NT2/D1 (cell line): ENCODE measurements at regions not wholly inside any gene's neighbourhood (a gene's known extent, or its start where the extent isn't known, plus 50 kb on each side); places are given as distances from the start of the nearest gene placed in this dataset.

ENCODE experiments used
- DNase-seq: peaks from one replicate; pipeline ENCODE4 v3.0.0-alpha.2; 2011; ENCODE audit warnings: low read depth, low spot score
- H3K27me3 ChIP-seq: 2 replicates; pipeline ENCODE4 v1.6.0; 2011; ENCODE audit warnings: mild to moderate bottlenecking; ENCODE audit not compliant: insufficient read length, insufficient read depth
- H3K36me3 ChIP-seq: 2 replicates; pipeline ENCODE4 v1.6.1; 2011; ENCODE audit warnings: mild to moderate bottlenecking, low read length, mixed read lengths; ENCODE audit not compliant: insufficient read depth, insufficient read length
- H3K4me1 ChIP-seq: 2 replicates; pipeline ENCODE4 v1.5.1; 2011; ENCODE audit not compliant: insufficient read depth, insufficient read length
- H3K4me3 ChIP-seq: 2 replicates; pipeline ENCODE4 v1.5.1; 2011; ENCODE audit warnings: low read depth; ENCODE audit not compliant: insufficient read length
- H3K9ac ChIP-seq: 2 replicates; pipeline ENCODE4 v1.6.0; 2011; ENCODE audit warnings: low read depth; ENCODE audit not compliant: insufficient read length
- H3K9me3 ChIP-seq: 2 replicates; pipeline ENCODE4 v1.5.1; 2011; ENCODE audit warnings: mild to moderate bottlenecking, low read length; ENCODE audit not compliant: insufficient read depth
- SUZ12 ChIP-seq: IDR thresholded peaks from 2 replicates; pipeline ENCODE4 v1.6.1; 2011; ENCODE audit not compliant: insufficient read length, insufficient read depth; ENCODE audit errors: extremely low read depth
- YY1 ChIP-seq: IDR thresholded peaks from 2 replicates; pipeline ENCODE4 v1.6.1; 2011; ENCODE audit not compliant: insufficient read length, insufficient read depth
- ZNF274 ChIP-seq: IDR thresholded peaks from 2 replicates; pipeline ENCODE4 v1.6.1; 2011; ENCODE audit warnings: mild to moderate bottlenecking, low read depth, low read length

- no peaks in the 10 kb centered on the region for H3K4me1 ChIP-seq
- no peak overlapping the region for H3K4me3 ChIP-seq
- no peaks in the 10 kb centered on the region for H3K9me3 ChIP-seq
- no peaks in the 10 kb centered on the region for H3K36me3 ChIP-seq
- TF ChIP-seq ZNF274: no peak
- H3K9ac ChIP-seq: no peak overlapping the region
- DNase-seq: no peak
- H3K27me3 ChIP-seq: no peaks in the 10 kb centered on the region
These were observed 186.0 kb upstream of the ADRA1B start for GRCh38 chr5:159730285-159730684.

- Histone ChIP-seq H3K4me1 (no peaks in the 10 kb centered on the region), H3K27me3 (no peaks in the 10 kb centered on the region), H3K36me3 (no peaks in the 10 kb centered on the region), H3K9ac (no peak overlapping the region), H3K9me3 (no peaks in the 10 kb centered on the region), H3K4me3 (no peak overlapping the region)
- TF ChIP-seq YY1: no peak
- TF ChIP-seq SUZ12: no peak
- TF ChIP-seq ZNF274: no peak
- no peak for DNase-seq
These were observed 184.1 kb upstream of the ADRA1B start for GRCh38 chr5:159732220-159732619.

- H3K9me3 ChIP-seq: no peaks in the 10 kb centered on the region
- no peak for DNase-seq
- H3K4me3 ChIP-seq: no peak overlapping the region
- TF ChIP-seq ZNF274: no peak
- no peak for TF ChIP-seq SUZ12
- TF ChIP-seq YY1: no peak
- no peaks in the 10 kb centered on the region for H3K27me3 ChIP-seq
- no peak overlapping the region for H3K9ac ChIP-seq
- no peaks in the 10 kb centered on the region for H3K4me1 ChIP-seq
- H3K36me3 ChIP-seq: no peaks in the 10 kb centered on the region
These were observed 181.9 kb upstream of the ADRA1B start for GRCh38 chr5:159734366-159734765.

GRCh38 chr5:159735036-159735435 is 181.2 kb upstream of the ADRA1B start:
- TF ChIP-seq YY1: no peak
- no peak for TF ChIP-seq SUZ12
- TF ChIP-seq ZNF274: no peak

GRCh38 chr5:159735749-159736660 is 180.3 kb upstream of the ADRA1B start:
- Histone ChIP-seq H3K4me3 (no peak overlapping the region), H3K27me3 (no peaks in the 10 kb centered on the region), H3K36me3 (no peaks in the 10 kb centered on the region), H3K9me3 (no peaks in the 10 kb centered on the region), H3K4me1 (no peaks in the 10 kb centered on the region), H3K9ac (no peak overlapping the region)
- no peak for DNase-seq
- TF ChIP-seq SUZ12 (no peak), ZNF274 (no peak), YY1 (no peak)

More at GRCh38 chr5:159735036-159735435, 181.2 kb upstream of the ADRA1B start:
- H3K4me3 ChIP-seq: no peak overlapping the region
- no peaks in the 10 kb centered on the region for H3K27me3 ChIP-seq
- H3K36me3 ChIP-seq: no peaks in the 10 kb centered on the region
- no peaks in the 10 kb centered on the region for H3K9me3 ChIP-seq
- DNase-seq: no peak
- no peak overlapping the region for H3K9ac ChIP-seq
- no peaks in the 10 kb centered on the region for H3K4me1 ChIP-seq

- H3K4me3 ChIP-seq: no peak overlapping the region
- no peaks in the 10 kb centered on the region for H3K9me3 ChIP-seq
- no peak overlapping the region for H3K9ac ChIP-seq
- H3K36me3 ChIP-seq: no peaks in the 10 kb centered on the region
- H3K4me1 ChIP-seq: no peaks in the 10 kb centered on the region
- TF ChIP-seq ZNF274 (no peak), SUZ12 (no peak), YY1 (no peak)
- DNase-seq: no peak
- H3K27me3 ChIP-seq: no peaks in the 10 kb centered on the region
These were observed 179.4 kb upstream of the ADRA1B start for GRCh38 chr5:159736844-159737243.

GRCh38 chr5:159737263-159737662 is 179.0 kb upstream of the ADRA1B start:
- H3K4me3 ChIP-seq: no peak overlapping the region
- no peaks in the 10 kb centered on the region for H3K9me3 ChIP-seq
- TF ChIP-seq YY1: no peak
- no peak for TF ChIP-seq SUZ12
- TF ChIP-seq ZNF274: no peak
- no peaks in the 10 kb centered on the region for H3K27me3 ChIP-seq
- H3K36me3 ChIP-seq: no peaks in the 10 kb centered on the region
- no peaks in the 10 kb centered on the region for H3K4me1 ChIP-seq
- no peak for DNase-seq
- H3K9ac ChIP-seq: no peak overlapping the region
